Keratinocyte (primary cell): ENCODE measurements at regions not wholly inside any gene's neighbourhood (a gene's known extent, or its start where the extent isn't known, plus 50 kb on each side); places are given as distances from the start of the nearest gene placed in this dataset.

ENCODE experiments used
- DNase-seq: peaks from one replicate; pipeline ENCODE4 v3.0.0-alpha.2; 2011; ENCODE audit warnings: low read depth, missing footprints, low spot score
- FAIRE-seq: peaks from 2 replicates; lab custom pipeline; 2011; peaks lifted over from hg19 to GRCh38; lab: Jason Lieb, UNC
- H2AFZ ChIP-seq: 2 replicates; pipeline ENCODE4 v1.6.0; 2012; ENCODE audit warnings: low read length, control low read depth, inconsistent platforms; ENCODE audit not compliant: control insufficient read depth
- H3K27ac ChIP-seq: 2 replicates; pipeline ENCODE4 v1.5.1; 2011; ENCODE audit warnings: low read length; ENCODE audit not compliant: control insufficient read depth, insufficient read depth
- H3K27me3 ChIP-seq: 3 replicates; pipeline ENCODE4 v1.6.0; 2011; ENCODE audit warnings: low read length; ENCODE audit not compliant: control insufficient read depth, insufficient read depth; ENCODE audit errors: extremely low read depth
- H3K36me3 ChIP-seq, 2 experiments: 2 replicates in 1 of 2; 3 replicates in 1 of 2; pipeline ENCODE4 v1.5.1; 2011; ENCODE audit warnings: low read length in 2 of 2, mild to moderate bottlenecking in 1 of 2; ENCODE audit not compliant: control insufficient read depth in 2 of 2, insufficient read depth in 2 of 2; ENCODE audit errors: extremely low read depth in 1 of 2
- H3K4me1 ChIP-seq: 3 replicates; pipeline ENCODE4 v1.5.1; 2011; ENCODE audit warnings: low read length; ENCODE audit not compliant: control insufficient read depth, insufficient read depth; ENCODE audit errors: extremely low read depth
- H3K4me2 ChIP-seq: 3 replicates; pipeline ENCODE4 v1.6.0; 2011; ENCODE audit warnings: low read depth, low read length; ENCODE audit not compliant: control insufficient read depth, insufficient read depth; ENCODE audit errors: extremely low read depth
- H3K4me3 ChIP-seq, 3 experiments: fragments of 200-600 bp in 1 of 3; sonication (generic) in 1 of 3; 2 replicates in 2 of 3; 3 replicates in 1 of 3; pipeline ENCODE4 v1.5.1; 2011 to 2016; ENCODE audit warnings: low read length in 3 of 3, mild to moderate bottlenecking in 3 of 3, control low read depth in 2 of 3, inconsistent platforms in 1 of 3, low read depth in 1 of 3, mixed read lengths in 1 of 3, mixed run types in 1 of 3, moderate library complexity in 1 of 3; ENCODE audit not compliant: control insufficient read depth in 2 of 3, insufficient read depth in 2 of 3; ENCODE audit errors: extremely low read depth in 1 of 3
- H3K79me2 ChIP-seq: 2 replicates; pipeline ENCODE4 v1.6.0; 2012; ENCODE audit warnings: low read length; ENCODE audit not compliant: control insufficient read depth, insufficient read depth
- H3K9ac ChIP-seq: 3 replicates; pipeline ENCODE4 v1.6.0; 2011; ENCODE audit warnings: low read length; ENCODE audit not compliant: control insufficient read depth, insufficient read depth; ENCODE audit errors: extremely low read depth
- H3K9me1 ChIP-seq: 3 replicates; pipeline ENCODE4 v1.6.0; 2011; ENCODE audit warnings: low read length; ENCODE audit not compliant: control insufficient read depth, insufficient read depth; ENCODE audit errors: extremely low read depth
- H3K9me3 ChIP-seq: 2 replicates; pipeline ENCODE4 v1.5.1; 2012; ENCODE audit warnings: low read depth, low read length; ENCODE audit not compliant: control insufficient read depth
- H4K20me1 ChIP-seq: 3 replicates; pipeline ENCODE4 v1.6.0; 2011; ENCODE audit warnings: low read length; ENCODE audit not compliant: control insufficient read depth, insufficient read depth; ENCODE audit errors: extremely low read depth
- EZH2 ChIP-seq: IDR thresholded peaks from one replicate; pipeline ENCODE4 v1.6.1; 2012; ENCODE audit warnings: inconsistent platforms, mild to moderate bottlenecking, low read length, moderate library complexity
- dilution Hi-C: fragments of 300-500 bp; cut with MboI; formaldehyde crosslinking; loops from one replicate; pipeline ENCODE4 v1.7.0; 2020; ENCODE audit warnings: low sequenced_read_pairs; ENCODE audit not compliant: extremely low pct_ligation_motif_present
- TF ChIP-seq, protein P1 (sequence below), 3 experiments: IDR thresholded peaks in 1 of 3; conservative IDR thresholded peaks in 1 of 3; optimal IDR thresholded peaks in 1 of 3; 2 replicates in 2 of 3; 3 replicates in 1 of 3; pipeline versions ENCODE3 to v1.5.1; 2011; ENCODE audit warnings: low read length in 3 of 3, mild to moderate bottlenecking in 3 of 3, moderate library complexity in 2 of 3, control low read depth in 1 of 3, inconsistent platforms in 1 of 3; ENCODE audit not compliant: insufficient read depth in 2 of 3; ENCODE audit errors: extremely low read depth in 1 of 3

DNA sequence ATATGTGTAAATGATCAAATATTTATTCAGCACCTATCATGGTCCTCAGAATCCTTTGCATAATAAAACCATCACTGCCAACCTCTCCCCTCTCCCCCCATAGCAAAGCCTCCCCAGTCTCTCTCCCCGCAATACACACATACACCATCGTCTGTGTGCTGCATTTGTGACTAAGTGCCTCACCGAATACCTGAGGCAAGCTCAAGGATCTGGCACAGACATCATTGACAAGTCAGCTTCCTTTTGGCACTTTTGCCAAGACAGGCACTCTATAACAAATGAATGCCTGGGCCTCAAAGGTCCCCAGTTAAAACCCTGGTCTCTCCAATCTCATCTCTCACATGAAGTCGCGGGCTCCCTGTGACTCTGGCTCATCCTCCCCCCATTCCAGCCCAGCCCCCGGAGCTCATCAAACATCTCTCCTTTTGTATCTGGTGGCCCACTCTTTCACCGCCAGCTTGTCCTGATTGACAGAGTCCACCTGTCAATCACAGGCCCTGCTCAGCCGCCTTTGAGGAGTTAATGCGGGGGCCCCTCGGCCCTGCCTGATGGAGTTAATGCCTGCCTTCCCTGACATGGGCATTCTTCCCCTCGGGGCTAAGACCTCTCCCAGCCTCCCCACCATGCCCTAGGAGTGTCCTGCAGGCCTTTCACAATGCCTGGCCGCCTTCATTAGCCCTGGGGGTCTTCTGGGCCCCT lies 135.8 kb upstream of the ATP6AP2 start:
- Histone ChIP-seq H3K9me1 (no peaks in the 10 kb centered on the region), H3K27me3 (no peaks in the 10 kb centered on the region), H3K4me2 (no peak overlapping the region), H3K27ac (no peak overlapping the region), H3K36me3 (no peaks in the 10 kb centered on the region), H3K79me2 (no peaks in the 10 kb centered on the region), H3K9ac (no peak overlapping the region), H2AFZ (no peak overlapping the region), H3K4me1 (peaks cover 13% of the 10 kb centered on the region), H3K4me3 (no peak overlapping the region), H4K20me1 (no peaks in the 10 kb centered on the region), H3K9me3 (no peaks in the 10 kb centered on the region)
- FAIRE-seq (peak; percentile 76), DNase-seq (no peak)
- TF ChIP-seq, protein P1, sequence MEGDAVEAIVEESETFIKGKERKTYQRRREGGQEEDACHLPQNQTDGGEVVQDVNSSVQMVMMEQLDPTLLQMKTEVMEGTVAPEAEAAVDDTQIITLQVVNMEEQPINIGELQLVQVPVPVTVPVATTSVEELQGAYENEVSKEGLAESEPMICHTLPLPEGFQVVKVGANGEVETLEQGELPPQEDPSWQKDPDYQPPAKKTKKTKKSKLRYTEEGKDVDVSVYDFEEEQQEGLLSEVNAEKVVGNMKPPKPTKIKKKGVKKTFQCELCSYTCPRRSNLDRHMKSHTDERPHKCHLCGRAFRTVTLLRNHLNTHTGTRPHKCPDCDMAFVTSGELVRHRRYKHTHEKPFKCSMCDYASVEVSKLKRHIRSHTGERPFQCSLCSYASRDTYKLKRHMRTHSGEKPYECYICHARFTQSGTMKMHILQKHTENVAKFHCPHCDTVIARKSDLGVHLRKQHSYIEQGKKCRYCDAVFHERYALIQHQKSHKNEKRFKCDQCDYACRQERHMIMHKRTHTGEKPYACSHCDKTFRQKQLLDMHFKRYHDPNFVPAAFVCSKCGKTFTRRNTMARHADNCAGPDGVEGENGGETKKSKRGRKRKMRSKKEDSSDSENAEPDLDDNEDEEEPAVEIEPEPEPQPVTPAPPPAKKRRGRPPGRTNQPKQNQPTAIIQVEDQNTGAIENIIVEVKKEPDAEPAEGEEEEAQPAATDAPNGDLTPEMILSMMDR (optimal IDR thresholded peaks at IDR 0.05 in 1 of 3, IDR thresholded peaks at IDR 0.05 in 1 of 3, conservative IDR thresholded peaks at IDR 0.05 in 1 of 3; ENCODE audit: extremely low read depth in 1 of 3, insufficient read depth in 2 of 3, low read length in 3 of 3) = no peak
- no peak for TF ChIP-seq EZH2
- dilution Hi-C loops = no loop called here

DNA sequence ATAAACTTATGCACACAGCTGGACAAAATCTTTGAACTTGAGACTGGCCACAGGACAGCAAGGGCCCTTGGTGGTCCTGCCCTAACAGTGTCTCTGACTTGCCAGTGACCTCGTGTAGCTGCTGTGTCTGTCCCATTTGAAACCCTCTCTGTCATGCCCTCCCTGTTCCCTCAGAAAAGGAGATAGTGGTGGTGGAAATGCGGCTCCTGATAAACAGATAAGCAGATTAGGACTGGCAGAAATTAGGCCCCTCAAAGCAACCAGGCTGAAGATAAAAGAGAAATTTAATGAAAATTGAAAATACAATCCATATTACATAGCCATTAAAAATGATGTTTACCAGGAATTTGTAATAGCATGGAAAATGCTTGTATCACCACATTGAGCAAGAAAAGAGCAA lies 136.6 kb upstream of the ATP6AP2 start:
- FAIRE-seq (no peak), DNase-seq (no peak)
- Histone ChIP-seq H3K79me2 (no peaks in the 10 kb centered on the region), H3K36me3 (no peaks in the 10 kb centered on the region), H3K9me3 (no peaks in the 10 kb centered on the region), H3K27me3 (no peaks in the 10 kb centered on the region), H3K4me1 (peaks cover 5% of the 10 kb centered on the region), H2AFZ (no peak overlapping the region), H3K4me2 (no peak overlapping the region), H3K27ac (no peak overlapping the region), H3K4me3 (no peak overlapping the region), H3K9ac (no peak overlapping the region), H3K9me1 (no peaks in the 10 kb centered on the region), H4K20me1 (no peaks in the 10 kb centered on the region)
- TF ChIP-seq EZH2 = no peak
- TF ChIP-seq, protein P1 (optimal IDR thresholded peaks at IDR 0.05 in 1 of 3, IDR thresholded peaks at IDR 0.05 in 1 of 3, conservative IDR thresholded peaks at IDR 0.05 in 1 of 3; ENCODE audit: extremely low read depth in 1 of 3, insufficient read depth in 2 of 3, low read length in 3 of 3) = no peak
- dilution Hi-C loops = no loop called here
